Aorta (tissue), 5 donors: ENCODE measurements at regions not wholly inside any gene's neighbourhood (a gene's known extent, or its start where the extent isn't known, plus 50 kb on each side); places are given as distances from the start of the nearest gene placed in this dataset.

Source experiments
- ATAC-seq: fragments of 200-7000 bp; cut with Tn5 transposase; one replicate; pipeline ENCODE4 v1.9.1; 2022; ENCODE audit warnings: moderate library complexity; ENCODE audit not compliant: low FRiP score
- DNase-seq, 2 donors: peaks; one replicate each; pipeline ENCODE4 v3.0.0-alpha.2; 2020
- H3K27ac ChIP-seq, 2 donors: one replicate each; pipeline ENCODE4 v1.5.1; 2013; ENCODE audit warnings: low read length in 2 of 2, mild to moderate bottlenecking in 2 of 2, moderate library complexity in 2 of 2, control low read depth in 1 of 2, inconsistent platforms in 1 of 2, low read depth in 1 of 2
- H3K27me3 ChIP-seq, 2 donors: one replicate each; pipeline ENCODE4 v1.6.1; 2013; ENCODE audit warnings: control low read depth in 1 of 2, low read length in 1 of 2, mild to moderate bottlenecking in 1 of 2, moderate library complexity in 1 of 2; ENCODE audit not compliant: insufficient read depth in 2 of 2, control insufficient read depth in 1 of 2
- H3K36me3 ChIP-seq, 2 donors: one replicate each; pipeline ENCODE4 v1.6.1; 2013; ENCODE audit warnings: control low read depth in 1 of 2, low read length in 1 of 2, mild to moderate bottlenecking in 1 of 2; ENCODE audit not compliant: insufficient read depth in 2 of 2, control insufficient read depth in 1 of 2
- H3K4me1 ChIP-seq, 2 donors: one replicate each; pipeline ENCODE4 v1.6.1; 2013; ENCODE audit warnings: low read length in 2 of 2, control low read depth in 1 of 2, mild to moderate bottlenecking in 1 of 2, moderate library complexity in 1 of 2; ENCODE audit not compliant: insufficient read depth in 2 of 2, control insufficient read depth in 1 of 2
- H3K4me3 ChIP-seq, 2 donors: one replicate each; pipeline ENCODE4 v1.5.1; 2013; ENCODE audit warnings: low read length in 2 of 2, control low read depth in 1 of 2, mild to moderate bottlenecking in 1 of 2
- H3K9me3 ChIP-seq: one replicate; pipeline ENCODE4 v1.6.1; 2013; ENCODE audit warnings: mild to moderate bottlenecking, low read length; ENCODE audit not compliant: control insufficient read depth
- WGBS, 2 donors: extraction: QIAGEN DNeasy Blood & Tissue Kit; methylation state at CpG; one replicate each; pipeline ENCODE4 v1.1.7; 2013; 5-methylcytosine and 5-hydroxymethylcytosine counted together
- intact Hi-C, 2 donors: fragments of 100-400 bp; cut with DNase I; formaldehyde crosslinking; loops; one replicate each; pipeline versions ENCODE4 v1.14.2 to v1.15.0; 2022
- donor health status: healthy with polysubstance abuse.
- donor health status: Bipolar disorder and iron deficiency.
- donor health status: DM: no; HTN: no; CAD: no.
- donor health status: DM: no; HTN: no; CAD: no.
- donor health status: DM: yes; HTN: yes; CAD: no.

- H3K36me3 ChIP-seq, result no peaks in the 10 kb centered on the region
- intact Hi-C loops, result no loop called here
- no peaks in the 10 kb centered on the region for H3K27me3 ChIP-seq
- 69 to 72% methylated on average over 7 of the region's 7 CpGs for WGBS, 2 donors
- H3K4me3 ChIP-seq, result no peak overlapping the region
- H3K9me3 ChIP-seq, result peaks cover 1% of the 10 kb centered on the region
- H3K4me1 ChIP-seq, result no peaks in the 10 kb centered on the region
- no peak for ATAC-seq
- no peak for DNase-seq
- no peak overlapping the region for H3K27ac ChIP-seq
Measured at GRCh38 chr16:20236579-20237289, 90.6 kb downstream of the GP2 start.

- intact Hi-C loops, result loop anchor here in 1 of 2 donors (10.0 kb wide), 1 partner anchor 60 kb away; no protein-coding TSS in a partner anchor
- Histone ChIP-seq H3K4me3 (no peak overlapping the region), H3K36me3 (no peaks in the 10 kb centered on the region), H3K9me3 (peaks cover 2% of the 10 kb centered on the region), H3K27ac (no peak overlapping the region), H3K4me1 (no peaks in the 10 kb centered on the region), H3K27me3 (no peaks in the 10 kb centered on the region)
- WGBS, 2 donors, result 79% methylated on average over 4 of the region's 4 CpGs
- DNase-seq (no peak), ATAC-seq (no peak)
Measured at GRCh38 chr16:20225228-20225733, 102.0 kb downstream of the GP2 start.

GRCh38 chr16:20221208-20221607 lies 106.1 kb downstream of the GP2 start:
- Histone ChIP-seq H3K4me1 (no peaks in the 10 kb centered on the region), H3K4me3 (no peak overlapping the region), H3K9me3 (peaks cover 2% of the 10 kb centered on the region), H3K36me3 (no peaks in the 10 kb centered on the region), H3K27ac (no peak overlapping the region), H3K27me3 (no peaks in the 10 kb centered on the region)
- no peak for DNase-seq
- WGBS, 2 donors, result 58 to 60% methylated on average over 6 of the region's 6 CpGs
- no peak for ATAC-seq
- intact Hi-C loops, result loop anchor here in 1 of 2 donors (10.0 kb wide), 1 partner anchor 64 kb away; no protein-coding TSS in a partner anchor

- Histone ChIP-seq H3K27ac (no peak overlapping the region), H3K9me3 (no peaks in the 10 kb centered on the region), H3K4me3 (no peak overlapping the region), H3K4me1 (no peaks in the 10 kb centered on the region), H3K36me3 (no peaks in the 10 kb centered on the region), H3K27me3 (no peaks in the 10 kb centered on the region)
- 59 to 75% methylated on average over 1 of the region's 1 CpG for WGBS, 2 donors
- intact Hi-C loops, result no loop called here
- no peak for ATAC-seq
- DNase-seq, result no peak
Measured at GRCh38 chr16:20218093-20218492, 109.2 kb downstream of the GP2 start.

GRCh38 chr16:20216591-20217217 lies 110.6 kb downstream of the GP2 start:
- no peaks in the 10 kb centered on the region for H3K36me3 ChIP-seq
- H3K4me1 ChIP-seq, result no peaks in the 10 kb centered on the region
- H3K27me3 ChIP-seq, result no peaks in the 10 kb centered on the region
- no peak overlapping the region for H3K27ac ChIP-seq
- H3K4me3 ChIP-seq, result no peak overlapping the region
- DNase-seq (no peak), ATAC-seq (no peak)
- intact Hi-C loops, result no loop called here
- WGBS, 2 donors, result 63 to 71% methylated on average over 15 of the region's 15 CpGs
- H3K9me3 ChIP-seq, result no peaks in the 10 kb centered on the region

GRCh38 chr16:20214401-20214800 lies 112.9 kb downstream of the GP2 start:
- H3K36me3 ChIP-seq, result no peaks in the 10 kb centered on the region
- H3K9me3 ChIP-seq, result peaks cover 1% of the 10 kb centered on the region
- no peak overlapping the region for H3K4me3 ChIP-seq
- intact Hi-C loops, result no loop called here
- no peaks in the 10 kb centered on the region for H3K4me1 ChIP-seq
- DNase-seq (no peak), ATAC-seq (no peak)
- WGBS, 2 donors, result 2 to 5% methylated on average over 2 of the region's 2 CpGs
- H3K27me3 ChIP-seq, result no peaks in the 10 kb centered on the region
- no peak overlapping the region for H3K27ac ChIP-seq

GRCh38 chr16:20203272-20203671 lies 124.0 kb downstream of the GP2 start:
- no peak overlapping the region for H3K4me3 ChIP-seq
- H3K27me3 ChIP-seq, result no peaks in the 10 kb centered on the region
- H3K9me3 ChIP-seq, result peaks cover 3% of the 10 kb centered on the region
- DNase-seq, result no peak
- H3K36me3 ChIP-seq, result no peaks in the 10 kb centered on the region
- WGBS, 2 donors, result 73 to 85% methylated on average over 6 of the region's 6 CpGs
- intact Hi-C loops, result no loop called here
- no peaks in the 10 kb centered on the region for H3K4me1 ChIP-seq
- no peak overlapping the region for H3K27ac ChIP-seq
- ATAC-seq, result no peak

- Histone ChIP-seq H3K9me3 (peaks cover 3% of the 10 kb centered on the region), H3K4me1 (no peaks in the 10 kb centered on the region), H3K27me3 (no peaks in the 10 kb centered on the region), H3K27ac (no peak overlapping the region), H3K36me3 (no peaks in the 10 kb centered on the region), H3K4me3 (no peak overlapping the region)
- ATAC-seq, result no peak
- WGBS, 2 donors, result 71 to 80% methylated on average over 3 of the region's 3 CpGs
- no peak for DNase-seq
- intact Hi-C loops, result no loop called here
Measured at GRCh38 chr16:20202747-20203146, 124.6 kb downstream of the GP2 start.

GRCh38 chr16:20192801-20193200 lies 119.1 kb upstream of the GPR139 start:
- DNase-seq, result no peak
- H3K27me3 ChIP-seq, result no peaks in the 10 kb centered on the region
- H3K9me3 ChIP-seq, result no peaks in the 10 kb centered on the region
- H3K36me3 ChIP-seq, result no peaks in the 10 kb centered on the region
- no peak overlapping the region for H3K27ac ChIP-seq
- no peak for ATAC-seq
- WGBS, 2 donors, result 21 to 32% methylated on average over 1 of the region's 1 CpG
- intact Hi-C loops, result no loop called here
- H3K4me1 ChIP-seq, result no peaks in the 10 kb centered on the region
- H3K4me3 ChIP-seq, result no peak overlapping the region
